H1 (cell line): ENCODE measurements at regions not wholly inside any gene's neighbourhood (a gene's known extent, or its start where the extent isn't known, plus 50 kb on each side); places are given as distances from the start of the nearest gene placed in this dataset.
A peak's percentile ranks its signal among the peaks of the same experiment; 100 is the strongest.

Experiments
- CTCF ChIA-PET: fragments of 300-600 bp; sonication (Branson Sonifier 250); formaldehyde crosslinking; loops from one replicate; lab custom pipeline; 2021; ENCODE audit not compliant: partially characterized antibody; lab: Charles Lee
- POLR2A ChIA-PET: fragments of 300-600 bp; sonication (Branson Sonifier 250); formaldehyde crosslinking; loops from one replicate; lab custom pipeline; 2021; ENCODE audit warnings: inconsistent platforms; ENCODE audit not compliant: partially characterized antibody; lab: Charles Lee
- DNase-seq, 2 experiments: peaks; one replicate each; pipeline versions ENCODE4 v3.0.0 to v3.0.0-alpha.2; 2010 to 2022; ENCODE audit warnings: low spot score in 2 of 2, low read depth in 1 of 2, mixed read lengths in 1 of 2
- FAIRE-seq: peaks from 2 replicates; lab custom pipeline; 2011; peaks lifted over from hg19 to GRCh38; lab: Jason Lieb, UNC
- H2AFZ ChIP-seq: 2 replicates; pipeline ENCODE4 v1.8.1; 2012; ENCODE audit warnings: low read length, inconsistent platforms
- H2AK5ac ChIP-seq: 2 replicates; pipeline ENCODE4 v1.6.1; 2013; ENCODE audit warnings: low read depth, low read length
- H2BK120ac ChIP-seq: replicated peaks from 2 replicates; pipeline ENCODE3; 2013; ENCODE audit warnings: low read depth, low read length, inconsistent platforms
- H2BK12ac ChIP-seq: 2 replicates; pipeline ENCODE4 v1.6.1; 2013; ENCODE audit warnings: low read depth, low read length
- H2BK15ac ChIP-seq: 2 replicates; pipeline ENCODE4 v1.6.1; 2013; ENCODE audit warnings: low read length
- H2BK20ac ChIP-seq: 2 replicates; pipeline ENCODE4 v1.6.1; 2013; ENCODE audit warnings: low read length
- H2BK5ac ChIP-seq: 2 replicates; pipeline ENCODE4 v1.6.1; 2013; ENCODE audit warnings: low read depth, low read length
- H3K14ac ChIP-seq: 2 replicates; pipeline ENCODE4 v1.6.1; 2013; ENCODE audit warnings: inconsistent platforms; ENCODE audit not compliant: insufficient read length
- H3K18ac ChIP-seq: 2 replicates; pipeline ENCODE4 v1.6.1; 2013; ENCODE audit warnings: low read length; ENCODE audit errors: extremely low read depth
- H3K23ac ChIP-seq: 2 replicates; pipeline ENCODE4 v1.6.1; 2013; ENCODE audit warnings: inconsistent platforms; ENCODE audit not compliant: insufficient read length
- H3K23me2 ChIP-seq: 2 replicates; pipeline ENCODE4 v1.6.1; 2013; ENCODE audit warnings: low read depth, low read length
- H3K27ac ChIP-seq: 2 replicates; pipeline ENCODE4 v1.6.1; 2011; ENCODE audit warnings: low read depth, low read length, inconsistent platforms
- H3K27me3 ChIP-seq, 4 experiments: replicated peaks in 1 of 4; 1 replicate in 1 of 4; 2 replicates in 3 of 4; pipeline versions ENCODE4 v1.6.1 to v1.8.1; 2011 to 2013; ENCODE audit warnings: low read length in 3 of 4, mild to moderate bottlenecking in 3 of 4, inconsistent platforms in 2 of 4, mixed read lengths in 2 of 4, moderate library complexity in 1 of 4; ENCODE audit not compliant: control insufficient read depth in 3 of 4, insufficient read depth in 3 of 4; ENCODE audit errors: extremely low read depth in 1 of 4
- H3K36me3 ChIP-seq, 4 experiments: 2 replicates each; pipeline versions ENCODE4 v1.6.1 to v1.8.1; 2011 to 2013; ENCODE audit warnings: mild to moderate bottlenecking in 4 of 4, low read length in 3 of 4, moderate library complexity in 2 of 4, control low read depth in 1 of 4, inconsistent platforms in 1 of 4; ENCODE audit not compliant: insufficient read depth in 4 of 4, control insufficient read depth in 2 of 4
- H3K4ac ChIP-seq: replicated peaks from 2 replicates; pipeline ENCODE3; 2013; ENCODE audit warnings: low read length, low read depth, mixed read lengths, inconsistent platforms; ENCODE audit not compliant: insufficient read length
- H3K4me1 ChIP-seq, 4 experiments: replicated peaks in 1 of 4; 1 replicate in 1 of 4; 2 replicates in 3 of 4; pipeline versions ENCODE4 v1.6.1 to v1.8.1; 2011 to 2013; ENCODE audit warnings: low read length in 3 of 4, inconsistent platforms in 2 of 4, mixed read lengths in 1 of 4; ENCODE audit not compliant: insufficient read depth in 4 of 4, control insufficient read depth in 3 of 4
- H3K4me2 ChIP-seq, 2 experiments: 2 replicates each; pipeline versions ENCODE4 v1.6.1 to v1.8.1; 2011 to 2013; ENCODE audit warnings: low read depth in 2 of 2, low read length in 2 of 2, control low read depth in 1 of 2, inconsistent platforms in 1 of 2, mild to moderate bottlenecking in 1 of 2; ENCODE audit not compliant: insufficient read depth in 1 of 2
- H3K4me3 ChIP-seq, 4 experiments: fragments of 200-600, 300-600 bp in 1 of 4; sonication (generic), shearing (Covaris generic), sonication (Bioruptor Twin) in 1 of 4; 2 replicates each; pipeline versions ENCODE4 v1.5.1 to v1.8.1; 2011 to 2016; ENCODE audit warnings: low read length in 4 of 4, low read depth in 3 of 4, control low read depth in 2 of 4, inconsistent platforms in 2 of 4, mild to moderate bottlenecking in 2 of 4, mixed read lengths in 1 of 4, moderate library complexity in 1 of 4; ENCODE audit not compliant: insufficient read depth in 2 of 4; ENCODE audit errors: extremely low read depth in 1 of 4
- H3K56ac ChIP-seq: replicated peaks from 2 replicates; pipeline ENCODE3; 2013; ENCODE audit warnings: low read depth, mild to moderate bottlenecking, mixed read lengths, low read length, inconsistent platforms; ENCODE audit not compliant: insufficient read length
- H3K79me1 ChIP-seq: 2 replicates; pipeline ENCODE4 v1.6.1; 2013; ENCODE audit warnings: low read depth, low read length, control low read depth
- H3K79me2 ChIP-seq, 2 experiments: 2 replicates each; pipeline versions ENCODE4 v1.6.1 to v1.8.1; 2012 to 2013; ENCODE audit warnings: low read length in 2 of 2, mild to moderate bottlenecking in 2 of 2, inconsistent platforms in 1 of 2; ENCODE audit not compliant: insufficient read depth in 2 of 2, control insufficient read depth in 1 of 2
- H3K9ac ChIP-seq, 4 experiments: replicated peaks in 1 of 4; 1 replicate in 1 of 4; 2 replicates in 3 of 4; pipeline versions ENCODE4 v1.6.1 to v1.8.1; 2011 to 2013; ENCODE audit warnings: low read depth in 3 of 4, low read length in 3 of 4, control low read depth in 2 of 4, mild to moderate bottlenecking in 2 of 4, moderate library complexity in 2 of 4, inconsistent platforms in 1 of 4; ENCODE audit errors: extremely low read depth in 1 of 4
- H3K9me3 ChIP-seq, 2 experiments: 2 replicates each; pipeline versions ENCODE4 v1.6.1 to v1.8.1; 2012 to 2013; ENCODE audit warnings: mild to moderate bottlenecking in 2 of 2, moderate library complexity in 2 of 2, control low read depth in 1 of 2, inconsistent platforms in 1 of 2, low read depth in 1 of 2, low read length in 1 of 2, mixed read lengths in 1 of 2; ENCODE audit not compliant: insufficient read depth in 2 of 2
- H4K20me1 ChIP-seq, 2 experiments: replicated peaks in 1 of 2; 2 replicates each; pipeline versions ENCODE3 to v1.8.1; 2011 to 2013; ENCODE audit warnings: inconsistent platforms in 2 of 2, low read length in 2 of 2, mild to moderate bottlenecking in 1 of 2; ENCODE audit not compliant: insufficient read depth in 2 of 2, control insufficient read depth in 1 of 2
- H4K5ac ChIP-seq: 2 replicates; pipeline ENCODE4 v1.6.1; 2013; ENCODE audit warnings: low read length, low read depth, mixed read lengths, inconsistent platforms; ENCODE audit not compliant: insufficient read length
- H4K8ac ChIP-seq: 2 replicates; pipeline ENCODE4 v1.8.0; 2013; ENCODE audit warnings: mild to moderate bottlenecking, moderate library complexity, low read length, inconsistent platforms; ENCODE audit not compliant: insufficient read depth; ENCODE audit errors: extremely low read depth
- H4K91ac ChIP-seq: replicated peaks from 2 replicates; pipeline ENCODE3; 2013; ENCODE audit warnings: low read length, mixed read lengths, inconsistent platforms; ENCODE audit not compliant: insufficient read length
- CHD2 ChIP-seq: IDR thresholded peaks from 2 replicates; pipeline ENCODE4 v1.6.1; 2012; ENCODE audit warnings: low read length, improper control_type of control experiment
- JUND ChIP-seq: IDR thresholded peaks from 2 replicates; pipeline ENCODE4 v1.6.1; 2011; ENCODE audit warnings: mild to moderate bottlenecking, improper control_type of control experiment, low read length
- RXRA ChIP-seq: IDR thresholded peaks from 2 replicates; pipeline ENCODE4 v1.6.1; 2011; ENCODE audit warnings: low read depth, mild to moderate bottlenecking, low read length, moderate library complexity; ENCODE audit not compliant: insufficient read depth
- SAP30 ChIP-seq: fragments of 300-600 bp; sonication (generic); IDR thresholded peaks from 2 replicates; pipeline ENCODE4 v1.7.1; 2012; ENCODE audit warnings: low read length, moderate library complexity, mild to moderate bottlenecking, inconsistent platforms; ENCODE audit not compliant: insufficient read depth, insufficient replicate concordance
- SUZ12 ChIP-seq: fragments of 200-600 bp; sonication (generic); IDR thresholded peaks from 2 replicates; pipeline ENCODE4 v1.6.1; 2012; ENCODE audit warnings: mild to moderate bottlenecking, inconsistent platforms, low read length, moderate library complexity, mixed read lengths
- WGBS, 2 experiments: shearing (Covaris generic) in 1 of 2; methylation state at CpG; one replicate each; pipeline versions ENCODE4 v1.1.6 to v1.1.7; 2013 to 2015; ENCODE audit warnings: low lambda C conversion rate in 2 of 2, mixed read lengths in 2 of 2, inconsistent platforms in 1 of 2, low coverage in 1 of 2, missing lambda C conversion rate in 1 of 2; ENCODE audit not compliant: insufficient replicate concordance in 2 of 2, insufficient coverage in 1 of 2, insufficient read length in 1 of 2; ENCODE audit errors: extremely low coverage in 1 of 2, missing lambda C conversion rate in 1 of 2; 5-methylcytosine and 5-hydroxymethylcytosine counted together
- TF ChIP-seq, protein P1 (sequence below): IDR thresholded peaks from 2 replicates; pipeline ENCODE4 v1.6.1; 2012; ENCODE audit warnings: inconsistent platforms

GRCh38 chr11:115919341-115920091, 415.3 kb upstream of the CADM1 start:
- Histone ChIP-seq H4K20me1 (no peaks in the 10 kb centered on the region), H3K9ac (no peak overlapping the region), H2AK5ac (no peak overlapping the region), H3K79me1 (no peaks in the 10 kb centered on the region), H4K8ac (no peak overlapping the region), H3K79me2 (no peaks in the 10 kb centered on the region), H2AFZ (no peak overlapping the region), H3K27ac (no peak overlapping the region), H3K23me2 (no peaks in the 10 kb centered on the region; the same call in 1 of the 2 replicates), H3K27me3 (no peaks in the 10 kb centered on the region), H2BK20ac (no peak overlapping the region), H3K56ac (no peak overlapping the region), H3K4ac (no peak overlapping the region), H3K23ac (no peak overlapping the region), H3K36me3 (no peaks in the 10 kb centered on the region), H3K4me3 (no peak overlapping the region), H3K4me2 (no peak overlapping the region), H4K91ac (no peak overlapping the region), H2BK120ac (no peak overlapping the region), H2BK15ac (no peak overlapping the region), H4K5ac (no peak overlapping the region), H3K4me1 (no peaks in the 10 kb centered on the region), H3K18ac (no peak overlapping the region), H2BK5ac (no peak overlapping the region), H3K9me3 (no peaks in the 10 kb centered on the region), H2BK12ac (no peak overlapping the region), H3K14ac (no peak overlapping the region)
- peak; percentile 57; the same call in 1 of the 2 replicates for TF ChIP-seq JUND
- TF ChIP-seq SUZ12: no peak
- no peak for TF ChIP-seq SAP30
- TF ChIP-seq CHD2: no peak
- TF ChIP-seq, protein P1, sequence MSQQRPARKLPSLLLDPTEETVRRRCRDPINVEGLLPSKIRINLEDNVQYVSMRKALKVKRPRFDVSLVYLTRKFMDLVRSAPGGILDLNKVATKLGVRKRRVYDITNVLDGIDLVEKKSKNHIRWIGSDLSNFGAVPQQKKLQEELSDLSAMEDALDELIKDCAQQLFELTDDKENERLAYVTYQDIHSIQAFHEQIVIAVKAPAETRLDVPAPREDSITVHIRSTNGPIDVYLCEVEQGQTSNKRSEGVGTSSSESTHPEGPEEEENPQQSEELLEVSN: no peak
- no peak for TF ChIP-seq RXRA
- 80% methylated on average over 4 of the region's 4 CpGs; no CpG with 5 or more reads in 1 of the 2 experiments for WGBS, 2 experiments
- FAIRE-seq: no peak
- DNase-seq: no peak
- ChIA-PET CTCF (interaction anchor here (1.1 to 3.1 kb wide), 5 partner anchors 8 to 560 kb away, joined by 3 to 13 read pairs (median 4); no protein-coding TSS in a partner anchor), POLR2A (interaction anchor here (0.6 kb wide), 1 partner anchor 272 kb away, joined by 5 read pairs; no protein-coding TSS in a partner anchor)
